WTC11 (cell line): ENCODE measurements at regions not wholly inside any gene's neighbourhood (a gene's known extent, or its start where the extent isn't known, plus 50 kb on each side); places are given as distances from the start of the nearest gene placed in this dataset.

Source experiments
- ATAC-seq: fragments of 200-7000 bp; cut with Tn5 transposase; 2 replicates; pipeline ENCODE4 v1.10.0; 2021; ENCODE audit warnings: mild to moderate bottlenecking, moderate library complexity
- CTCF ChIA-PET: fragments of 300-600 bp; sonication (Branson Sonifier 250); formaldehyde crosslinking; loops from one replicate; lab custom pipeline; 2021; ENCODE audit warnings: antibody characterized with exemption; lab: Charles Lee
- POLR2A ChIA-PET: fragments of 350-600 bp; sonication (Branson Sonifier 250); formaldehyde crosslinking; loops from one replicate; lab custom pipeline; 2021; ENCODE audit warnings: antibody characterized with exemption; lab: Charles Lee
- DNase-seq: peaks from one replicate; pipeline ENCODE4 v3.0.0; 2021; ENCODE audit warnings: low spot score
- H3K27ac Mint-ChIP-seq: 2 replicates; pipeline ENCODE4 v1.8.0; 2021; ENCODE audit warnings: mixed read lengths
- H3K27me3 Mint-ChIP-seq: 2 replicates; pipeline ENCODE4 v1.8.0; 2021; ENCODE audit warnings: low read depth, mild to moderate bottlenecking, moderate library complexity, mixed read lengths
- H3K36me3 Mint-ChIP-seq: 2 replicates; pipeline ENCODE4 v1.8.0; 2021; ENCODE audit warnings: mixed read lengths
- H3K4me1 Mint-ChIP-seq: 2 replicates; pipeline ENCODE4 v1.8.0; 2022; ENCODE audit warnings: mixed read lengths
- H3K4me3 Mint-ChIP-seq: 2 replicates; pipeline ENCODE4 v1.8.0; 2021; ENCODE audit warnings: mild to moderate bottlenecking, moderate library complexity, mixed read lengths
- H3K9me3 Mint-ChIP-seq: 2 replicates; pipeline ENCODE4 v1.8.0; 2021; ENCODE audit warnings: mixed read lengths
- ARID4B ChIP-seq: sonication (generic); formaldehyde crosslinking; IDR thresholded peaks from 2 replicates; pipeline ENCODE4 v1.8.0; 2023; ENCODE audit warnings: missing genetic modification reagents, mild to moderate bottlenecking, borderline replicate concordance
- ERG ChIP-seq: fragments of 250-450 bp; sonication (Bioruptor Pico); IDR thresholded peaks from 2 replicates; pipeline ENCODE4 v1.8.0; 2021; ENCODE audit warnings: mild to moderate bottlenecking
- ESRRA ChIP-seq: sonication (generic); formaldehyde crosslinking; IDR thresholded peaks from 2 replicates; pipeline ENCODE4 v1.8.1; 2022; ENCODE audit warnings: mild to moderate bottlenecking, missing genetic modification reagents, borderline replicate concordance
- FOXP1 ChIP-seq: sonication (generic); formaldehyde crosslinking; IDR thresholded peaks from 2 replicates; pipeline ENCODE4 v1.8.0; 2022; ENCODE audit warnings: missing genetic modification reagents, mild to moderate bottlenecking, moderate library complexity, borderline replicate concordance
- HMGA2 ChIP-seq: fragments of 250-450 bp; sonication (Bioruptor Pico); IDR thresholded peaks from 2 replicates; pipeline ENCODE4 v1.4.0; 2021; ENCODE audit warnings: mild to moderate bottlenecking, moderate library complexity
- HMGXB4 ChIP-seq: sonication (generic); formaldehyde crosslinking; IDR thresholded peaks from 2 replicates; pipeline ENCODE4 v1.8.1; 2023; ENCODE audit warnings: mild to moderate bottlenecking, moderate library complexity, missing genetic modification reagents
- IRF2 ChIP-seq: sonication (generic); formaldehyde crosslinking; IDR thresholded peaks from 2 replicates; pipeline ENCODE4 v1.8.0; 2022; ENCODE audit warnings: low read depth, missing genetic modification reagents, borderline replicate concordance
- MAX ChIP-seq: sonication (generic); formaldehyde crosslinking; IDR thresholded peaks from 2 replicates; pipeline ENCODE4 v1.8.0; 2022; ENCODE audit warnings: mild to moderate bottlenecking, missing genetic modification reagents
- MYBL2 ChIP-seq: sonication (generic); formaldehyde crosslinking; IDR thresholded peaks from 2 replicates; pipeline ENCODE4 v1.8.1; 2023; ENCODE audit warnings: mild to moderate bottlenecking, moderate library complexity, missing genetic modification reagents
- NFATC4 ChIP-seq: fragments of 250-450 bp; sonication (Bioruptor Pico); IDR thresholded peaks from 2 replicates; pipeline ENCODE4 v1.9.0; 2021; ENCODE audit warnings: mild to moderate bottlenecking
- NFE2L1 ChIP-seq: sonication (generic); formaldehyde crosslinking; IDR thresholded peaks from 2 replicates; pipeline ENCODE4 v1.8.1; 2023; ENCODE audit warnings: missing genetic modification reagents
- STAT6 ChIP-seq: sonication (generic); formaldehyde crosslinking; conservative IDR thresholded peaks from 2 replicates; pipeline ENCODE4 v1.8.1; 2023; ENCODE audit warnings: mild to moderate bottlenecking, low read depth, missing genetic modification reagents, moderate library complexity
- TEAD1 ChIP-seq: sonication (generic); formaldehyde crosslinking; IDR thresholded peaks from 2 replicates; pipeline ENCODE4 v1.8.0; 2022; ENCODE audit warnings: mild to moderate bottlenecking, missing genetic modification reagents
- USF2 ChIP-seq: sonication (generic); formaldehyde crosslinking; IDR thresholded peaks from 2 replicates; pipeline ENCODE4 v1.8.1; 2023; ENCODE audit warnings: mild to moderate bottlenecking, missing genetic modification reagents, moderate library complexity
- ZBTB21 ChIP-seq: sonication (generic); formaldehyde crosslinking; IDR thresholded peaks from 2 replicates; pipeline ENCODE4 v1.8.1; 2023; ENCODE audit warnings: mild to moderate bottlenecking, missing genetic modification reagents, borderline replicate concordance
- ZSCAN18 ChIP-seq: fragments of 250-450 bp; sonication (Bioruptor Pico); IDR thresholded peaks from 2 replicates; pipeline ENCODE4 v2.1.2; 2022; ENCODE audit warnings: mild to moderate bottlenecking, moderate library complexity

GRCh38 chr9:30628915-30629567, 1755.4 kb upstream of the ACO1 start:
- no peaks in the 10 kb centered on the region for H3K9me3 Mint-ChIP-seq

More at GRCh38 chr9:30628915-30629567, 1755.4 kb upstream of the ACO1 start:
- no peak overlapping the region; the same call in 1 of the 2 replicates for H3K27ac Mint-ChIP-seq
- H3K27me3 Mint-ChIP-seq = no peaks in the 10 kb centered on the region
- peaks cover 18% of the 10 kb centered on the region for H3K4me1 Mint-ChIP-seq
- POLR2A ChIA-PET = no interaction called here
- no peak overlapping the region for H3K4me3 Mint-ChIP-seq
- ATAC-seq = no peak
- no peak for DNase-seq
- TF ChIP-seq USF2 (CRISPR knock-in tag) = no peak
- no peak for TF ChIP-seq TEAD1 (CRISPR knock-in tag)
- no peak for TF ChIP-seq ZSCAN18
- no peak for TF ChIP-seq ARID4B (CRISPR knock-in tag)
- no peak for TF ChIP-seq MYBL2 (CRISPR knock-in tag)
- TF ChIP-seq STAT6 = no peak
- TF ChIP-seq HMGA2 (CRISPR knock-in tag) = no peak
- TF ChIP-seq HMGXB4 (CRISPR knock-in tag) = no peak
- TF ChIP-seq ERG (CRISPR knock-in tag) = no peak
- no peak for TF ChIP-seq ESRRA (CRISPR knock-in tag)
- TF ChIP-seq NFATC4 (CRISPR knock-in tag) = no peak
- TF ChIP-seq NFE2L1 (CRISPR knock-in tag) = no peak
- TF ChIP-seq ZBTB21 = no peak
- TF ChIP-seq FOXP1 (CRISPR knock-in tag) = no peak
- no peak for TF ChIP-seq IRF2 (CRISPR knock-in tag)
- TF ChIP-seq MAX = no peak
- TF ChIP-seq, all 79 proteins: peak for 0
- H3K36me3 Mint-ChIP-seq = no peaks in the 10 kb centered on the region
- CTCF ChIA-PET = no interaction called here
